NCI-H187 (cell line): ENCODE measurements at regions not wholly inside any gene's neighbourhood (a gene's known extent, or its start where the extent isn't known, plus 50 kb on each side); places are given as distances from the start of the nearest gene placed in this dataset.

Experiments
- DNase-seq, 2 experiments: peaks; one replicate each; lab custom pipeline; 2025; lab: John Stamatoyannopoulos, UW

DNA sequence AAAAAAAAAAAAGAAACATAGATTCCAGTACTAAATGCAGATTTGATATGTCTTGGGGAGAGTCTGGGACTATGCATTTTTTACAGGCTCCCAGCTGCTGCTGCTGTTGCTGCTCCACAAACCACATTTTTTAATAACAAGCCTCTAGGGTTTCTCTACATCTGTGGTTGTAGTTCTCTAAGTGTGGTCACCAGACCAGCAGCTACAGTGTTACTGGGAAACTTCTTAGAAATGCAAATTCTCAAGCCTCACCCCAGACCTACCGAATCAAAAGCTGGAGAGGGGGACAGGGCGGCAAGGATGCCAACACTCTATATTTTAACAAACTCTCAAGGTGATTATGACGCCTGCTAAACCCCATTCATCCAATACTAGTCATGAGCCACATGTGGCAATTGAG, 293.4 kb upstream of the PTGER4 start:
- DNase-seq: no peak

- no peak for DNase-seq
Observed at GRCh38 chr5:40385544-40385943, 294.2 kb upstream of the PTGER4 start.

GRCh38 chr5:40384782-40385390, 294.8 kb upstream of the PTGER4 start:
- DNase-seq: no peak

DNA sequence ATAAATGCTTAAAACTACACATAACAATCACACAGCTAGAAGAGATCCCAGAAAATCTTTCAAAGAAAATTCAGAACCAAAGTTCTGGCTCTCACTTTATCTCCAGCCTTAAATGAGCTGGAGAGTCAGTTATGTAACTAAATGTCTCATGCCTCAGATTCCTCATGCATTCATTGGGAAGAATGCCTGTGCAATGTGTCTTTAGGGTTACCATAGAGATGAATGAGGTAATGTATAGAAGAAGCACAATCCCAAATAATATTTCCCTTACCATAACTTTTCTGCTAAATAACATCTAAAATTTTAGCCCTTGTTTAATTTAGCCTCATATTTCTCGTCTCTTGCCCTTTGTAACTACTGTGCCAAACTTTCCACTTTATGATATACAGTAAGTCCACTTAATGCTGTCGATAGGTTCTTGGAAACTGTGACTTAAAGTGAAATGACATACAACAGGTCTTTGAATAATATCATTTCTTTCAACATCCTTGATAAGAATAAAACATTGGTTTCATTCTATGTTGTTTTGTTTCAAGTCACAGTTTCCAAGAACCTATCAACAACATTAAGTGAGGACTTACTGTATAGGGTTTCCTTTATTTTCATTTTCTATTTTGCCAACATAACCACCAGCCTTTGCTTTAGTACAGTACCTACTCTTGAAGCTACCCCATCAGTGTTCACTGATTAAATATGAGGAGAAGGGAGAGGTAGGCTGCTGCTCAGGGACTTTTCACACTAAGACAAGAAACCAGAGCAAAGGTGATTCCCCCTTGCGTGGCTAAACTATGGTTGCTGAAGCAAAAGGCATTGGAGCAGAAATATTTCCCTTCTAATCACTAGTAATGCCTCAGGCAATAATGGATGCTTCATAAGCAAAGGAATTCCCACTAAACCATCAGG, 295.7 kb upstream of the PTGER4 start:
- DNase-seq: no peak

DNA sequence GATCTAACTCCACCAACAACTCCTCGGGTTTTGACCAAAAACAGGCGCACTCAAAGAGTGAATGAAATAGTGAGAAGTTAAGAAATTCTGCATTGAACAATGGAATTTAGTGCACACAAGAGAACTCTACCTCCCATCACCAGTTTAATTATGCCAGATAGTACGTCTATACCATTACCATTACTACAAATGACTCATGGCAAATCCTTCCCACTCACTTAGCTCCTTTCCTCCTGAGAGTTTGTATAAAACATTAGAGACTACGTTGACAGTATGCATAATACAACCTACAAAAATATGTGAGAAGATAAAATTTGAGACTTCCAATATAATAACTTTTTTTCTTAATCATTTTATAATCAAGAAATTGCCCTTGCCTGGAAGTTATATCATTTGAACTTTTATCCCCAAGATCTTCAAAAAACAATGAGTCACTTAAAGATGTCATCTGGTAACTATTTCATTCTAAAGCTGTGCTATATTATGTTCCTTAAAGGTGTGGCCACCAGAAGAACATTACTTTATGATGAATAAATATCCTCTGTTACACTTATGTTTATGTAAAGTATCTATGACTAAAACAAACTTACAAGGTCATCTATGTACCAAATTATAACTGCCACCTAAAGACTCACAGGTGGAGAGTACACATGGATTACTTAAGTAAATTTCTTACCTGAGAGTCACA, 297.9 kb upstream of the PTGER4 start:
- no peak for DNase-seq

DNA sequence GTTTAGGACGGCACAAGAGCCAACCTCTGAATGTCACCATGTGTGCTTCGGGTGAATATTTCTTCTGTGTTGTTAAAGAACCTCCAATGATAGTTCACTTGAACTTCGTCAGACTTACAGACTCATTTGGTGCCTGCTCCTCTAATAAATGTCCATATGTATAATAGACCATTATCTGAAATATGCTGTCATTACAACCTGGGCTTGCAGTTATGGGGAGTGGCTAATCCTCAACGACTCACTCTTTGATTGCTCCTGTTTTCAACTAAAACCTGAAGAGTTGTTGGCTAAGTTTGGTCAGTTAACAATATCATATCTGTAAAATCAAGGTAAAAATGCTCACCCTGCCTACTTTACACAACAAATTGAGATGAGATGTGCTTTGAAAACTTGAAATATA, 298.7 kb upstream of the PTGER4 start:
- DNase-seq: no peak

DNA sequence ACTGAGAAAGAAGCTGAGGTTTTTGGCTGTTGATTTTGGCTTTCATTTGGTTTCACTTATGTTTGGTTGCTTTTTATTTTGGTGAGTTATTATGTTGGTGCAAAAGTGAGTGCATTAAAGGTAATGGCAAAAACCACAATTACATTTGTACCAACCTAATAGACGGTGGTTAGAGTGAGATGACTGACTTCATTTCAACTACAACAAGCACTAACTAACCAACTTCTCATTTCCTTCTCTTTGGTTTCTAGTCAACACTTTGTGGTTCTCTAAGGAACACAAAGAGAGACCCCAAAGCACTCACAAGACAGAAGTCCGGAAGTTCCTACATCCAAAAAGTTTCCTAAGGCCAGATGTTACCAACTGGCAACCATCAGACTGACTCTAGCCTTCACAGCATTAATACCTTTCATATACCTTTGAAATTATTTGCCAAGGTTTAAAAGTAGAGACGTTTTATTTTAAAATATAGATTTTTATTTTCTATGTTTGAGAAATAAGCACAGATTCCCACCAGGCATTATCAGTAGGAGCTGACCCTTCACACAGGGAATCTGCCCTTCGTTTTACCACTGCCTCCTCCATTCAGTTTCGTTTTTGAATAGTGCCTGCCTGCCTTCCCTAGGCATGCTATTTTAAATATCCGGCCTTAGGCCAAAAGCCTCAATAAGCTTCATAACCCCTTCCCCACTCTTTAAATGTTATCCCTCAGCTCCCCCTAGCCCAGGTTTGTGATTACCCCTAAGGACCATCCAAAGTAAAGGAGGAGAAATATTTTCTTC, 301.1 kb upstream of the PTGER4 start:
- no peak for DNase-seq

DNA sequence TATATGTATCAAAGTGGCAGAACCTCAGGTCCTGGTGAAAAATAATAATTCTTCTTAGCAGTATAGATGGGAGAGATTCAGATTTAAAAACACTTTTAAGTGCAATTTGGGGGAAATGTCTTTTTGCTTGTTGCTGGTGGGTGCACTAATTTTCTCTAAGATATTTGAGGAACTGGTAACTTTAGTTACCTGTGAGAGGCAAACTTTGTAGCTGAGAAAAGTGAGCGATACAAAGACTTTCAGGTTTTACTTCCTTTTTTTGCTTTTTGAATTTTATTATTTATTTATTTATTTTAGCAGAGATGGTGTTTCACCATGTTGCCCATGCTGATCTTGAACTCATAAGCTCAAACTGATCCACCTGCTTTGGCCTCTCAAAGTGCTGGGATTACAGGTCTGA, 303.1 kb upstream of the PTGER4 start:
- no peak for DNase-seq

GRCh38 chr5:40374853-40375252, 304.9 kb upstream of the PTGER4 start:
- no peak for DNase-seq

GRCh38 chr5:40368200-40368599, 311.5 kb upstream of the PTGER4 start:
- DNase-seq: no peak

- DNase-seq: no peak
Observed at GRCh38 chr5:40367255-40367654, 312.5 kb upstream of the PTGER4 start.

DNA sequence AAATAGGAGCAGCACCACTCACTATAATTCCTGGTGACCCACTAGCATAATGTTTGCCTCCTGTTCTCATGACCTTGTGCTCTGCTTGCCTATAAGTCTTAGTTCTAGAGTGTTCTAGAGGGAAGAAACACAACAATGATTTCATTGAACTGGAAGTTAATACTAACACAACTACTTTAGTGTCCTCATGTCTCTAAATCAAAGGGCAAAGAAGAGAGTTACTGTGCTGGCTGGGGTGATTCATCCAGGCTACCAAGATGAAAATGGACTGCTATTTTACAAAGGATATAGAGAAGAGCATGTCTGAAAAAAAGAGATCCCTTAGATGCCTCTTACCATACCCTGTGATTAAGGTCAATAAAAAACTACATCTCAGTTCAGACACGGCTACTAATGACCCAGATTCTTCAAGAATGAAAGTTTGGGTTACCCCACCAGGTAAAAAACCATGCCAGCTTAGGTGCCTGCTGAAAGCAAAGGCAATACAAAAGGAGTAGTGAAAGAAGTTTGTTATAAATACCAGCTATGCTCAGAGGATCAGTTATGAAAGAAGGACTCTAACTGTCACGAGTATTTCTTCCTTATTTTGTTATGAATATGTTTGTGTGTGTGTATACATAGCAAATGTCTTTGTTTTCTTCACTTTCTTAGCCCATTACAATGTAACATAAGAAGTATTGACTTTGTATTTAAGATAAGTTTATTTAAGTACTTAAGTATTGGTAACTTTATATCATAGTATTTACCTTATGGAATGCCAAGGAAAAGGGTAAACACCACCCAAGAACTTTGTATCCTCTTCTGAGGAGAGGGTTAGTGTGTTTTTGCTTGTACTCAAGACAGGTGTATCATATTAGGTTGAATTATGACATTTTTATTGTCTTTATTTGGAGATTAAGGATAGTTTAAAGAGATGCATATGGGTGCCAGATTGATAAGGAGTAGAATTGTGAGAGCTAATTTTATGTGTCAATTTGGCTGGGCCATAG, 314.1 kb upstream of the PTGER4 start:
- no peak for DNase-seq

- no peak for DNase-seq
Observed at GRCh38 chr5:40364441-40364840, 315.3 kb upstream of the PTGER4 start.

DNA sequence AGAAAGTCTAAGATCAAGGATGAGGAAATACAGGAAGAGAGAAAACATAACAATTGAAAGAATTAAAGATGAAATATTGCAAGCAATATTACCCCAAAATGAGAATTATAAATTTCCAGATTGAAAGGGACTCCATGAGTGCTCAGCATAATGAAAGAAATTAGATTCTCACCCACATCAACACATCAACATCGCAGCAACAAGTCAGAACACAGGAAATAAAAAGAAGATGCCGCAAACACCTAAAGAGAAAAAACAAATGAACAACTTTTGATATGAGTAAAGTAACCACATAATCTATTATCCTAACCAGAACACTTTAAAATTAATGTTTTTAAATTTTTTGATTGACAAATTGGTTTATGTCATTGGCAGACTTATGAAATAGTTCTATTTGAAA, 318.3 kb upstream of the PTGER4 start:
- no peak for DNase-seq

- no peak for DNase-seq
Observed at GRCh38 chr5:40360685-40361084, 319.0 kb upstream of the PTGER4 start.

DNA sequence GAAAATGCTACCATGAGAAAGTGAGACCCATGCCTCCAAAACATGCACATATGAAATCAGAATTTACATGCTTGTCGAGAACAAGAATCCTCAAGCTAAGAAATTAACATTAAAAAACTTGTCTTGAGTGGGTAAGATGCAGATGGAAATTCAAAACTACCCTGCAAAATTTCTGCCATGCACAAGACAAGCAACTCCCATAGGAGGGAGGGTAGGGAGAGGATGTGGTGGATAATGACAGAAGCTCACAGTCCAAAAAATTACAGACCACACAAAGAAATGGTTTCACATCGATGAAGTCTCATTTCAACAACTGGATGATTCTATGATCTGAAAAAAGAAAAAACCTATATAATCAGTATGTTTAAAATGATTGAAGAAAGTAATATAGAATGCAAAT, 319.9 kb upstream of the PTGER4 start:
- no peak for DNase-seq

DNA sequence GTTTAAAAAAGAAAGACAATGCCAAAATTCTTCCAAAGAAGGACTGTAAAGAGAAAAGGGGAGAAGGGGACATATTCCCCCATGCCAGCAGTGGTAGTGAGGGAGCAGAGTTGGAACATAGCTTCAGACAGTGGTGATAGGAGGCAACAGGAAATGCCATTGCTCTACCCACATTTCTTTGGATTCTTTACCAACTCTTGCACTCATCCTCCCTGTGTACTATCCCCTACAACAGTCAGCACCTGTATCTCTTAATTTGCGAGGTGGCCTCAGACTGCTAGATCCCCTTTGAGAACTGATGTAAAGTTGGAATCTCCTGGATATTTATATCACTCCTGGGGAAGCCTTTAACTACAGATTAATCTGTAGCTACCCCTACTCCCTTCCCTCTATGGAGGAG, 320.6 kb upstream of the PTGER4 start:
- no peak for DNase-seq

GRCh38 chr5:40356248-40356647, 323.5 kb upstream of the PTGER4 start:
- DNase-seq: no peak

- no peak for DNase-seq
Observed at GRCh38 chr5:40355846-40356245, 323.9 kb upstream of the PTGER4 start.

DNA sequence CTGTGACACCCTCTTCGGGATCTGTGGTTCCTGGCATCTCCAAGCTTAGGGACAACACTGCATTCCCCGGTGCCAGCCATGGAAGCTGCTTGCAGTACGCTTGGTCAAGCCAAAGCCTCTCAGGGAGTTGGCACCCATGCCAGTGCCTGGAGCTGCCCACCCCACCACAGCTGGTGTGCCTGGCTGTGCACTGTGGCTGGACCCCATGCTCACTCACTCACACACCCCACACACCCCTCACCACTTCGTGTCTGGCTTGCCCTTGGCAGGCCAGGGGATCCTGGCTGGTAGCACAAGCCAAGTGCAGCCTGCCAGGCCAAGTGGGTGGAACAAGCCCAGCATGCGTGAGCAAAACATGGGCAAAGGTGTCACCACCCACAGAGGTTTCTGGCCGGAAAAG, 324.5 kb upstream of the PTGER4 start:
- DNase-seq: no peak

GRCh38 chr5:40354171-40354570, 325.5 kb upstream of the PTGER4 start:
- DNase-seq: no peak
